HepG2 (cell line): ENCODE measurements at regions not wholly inside any gene's neighbourhood (a gene's known extent, or its start where the extent isn't known, plus 50 kb on each side); places are given as distances from the start of the nearest gene placed in this dataset.

Source experiments
- ATAC-seq: fragments of 200-7000 bp; cut with Tn5 transposase; 3 replicates; pipeline ENCODE4 v1.9.1; 2020; ENCODE audit warnings: mild to moderate bottlenecking, moderate library complexity
- BruUV-seq: library from RNA; stranded (reverse); fragments of 400-500 nt; replicated peaks from 2 replicates; lab custom pipeline; 2021; lab: Mats Ljungman, UMichigan
- CTCF ChIA-PET: fragments of 300-600 bp; formaldehyde crosslinking; extraction: SDS; loops from one replicate; lab custom pipeline; 2021; ENCODE audit warnings: low total read pairs, inconsistent platforms, low intra/inter-chr PET ratio; lab: Yijun Ruan, JAX
- POLR2A ChIA-PET: fragments of 350-600 bp; sonication (Branson Sonifier 250); formaldehyde crosslinking; loops from one replicate; lab custom pipeline; 2020; ENCODE audit warnings: antibody characterized with exemption, inconsistent platforms; lab: Yijun Ruan, JAX
- DNase-seq: peaks from one replicate; pipeline ENCODE4 v3.0.0-alpha.2; 2015; ENCODE audit warnings: low spot score
- FAIRE-seq: peaks from 3 replicates; lab custom pipeline; 2011; peaks lifted over from hg19 to GRCh38; lab: Jason Lieb, UNC
- H2AFZ ChIP-seq: one replicate; pipeline ENCODE4 v1.6.1; 2011; ENCODE audit warnings: low read length, inconsistent platforms
- H3K27ac ChIP-seq: fragments of 300-600 bp; 3 replicates; pipeline ENCODE4 v1.8.0; 2011; ENCODE audit warnings: mixed run types, mild to moderate bottlenecking, mixed read lengths, low read length, inconsistent platforms; ENCODE audit not compliant: insufficient read depth; ENCODE audit errors: extremely low read length
- H3K27me3 ChIP-seq, 2 experiments: fragments of 200-600 bp in 1 of 2; 2 replicates in 1 of 2; 3 replicates in 1 of 2; pipeline versions ENCODE4 v1.6.0 to v1.8.0; 2011; ENCODE audit warnings: low read length in 2 of 2, mild to moderate bottlenecking in 2 of 2, moderate library complexity in 2 of 2, inconsistent platforms in 1 of 2; ENCODE audit not compliant: insufficient read depth in 2 of 2, control insufficient read depth in 1 of 2
- H3K36me3 ChIP-seq, 2 experiments: fragments of 200-600 bp in 1 of 2; replicated peaks in 1 of 2; 2 replicates in 1 of 2; 3 replicates in 1 of 2; pipeline versions ENCODE4 v1.5.1 to v1.8.0; 2011; ENCODE audit warnings: low read length in 2 of 2, inconsistent platforms in 1 of 2; ENCODE audit not compliant: insufficient read depth in 2 of 2, control insufficient read depth in 1 of 2
- H3K4me1 ChIP-seq: 2 replicates; pipeline ENCODE4 v1.5.1; 2012; ENCODE audit warnings: low read length, inconsistent platforms; ENCODE audit not compliant: insufficient read depth
- H3K4me2 ChIP-seq: 2 replicates; pipeline ENCODE4 v1.6.0; 2011; ENCODE audit warnings: low read depth, low read length, inconsistent platforms
- H3K4me3 ChIP-seq, 3 experiments: fragments of 200-600 bp in 1 of 3; sonication (generic), shearing (Covaris generic) in 1 of 3; replicated peaks in 1 of 3; 2 replicates each; pipeline ENCODE4 v1.5.1; 2011 to 2016; ENCODE audit warnings: low read length in 3 of 3, inconsistent platforms in 2 of 3, low read depth in 2 of 3, mild to moderate bottlenecking in 2 of 3, control low read depth in 1 of 3, mixed read lengths in 1 of 3; ENCODE audit not compliant: insufficient read depth in 1 of 3
- H3K79me2 ChIP-seq: one replicate; pipeline ENCODE4 v1.6.1; 2011; ENCODE audit warnings: low read length, inconsistent platforms; ENCODE audit not compliant: insufficient read depth
- H3K9ac ChIP-seq: 2 replicates; pipeline ENCODE4 v1.6.0; 2011; ENCODE audit warnings: mild to moderate bottlenecking, low read depth, low read length, inconsistent platforms; ENCODE audit not compliant: insufficient read depth
- H3K9me3 ChIP-seq: 2 replicates; pipeline ENCODE4 v1.5.1; 2012; ENCODE audit warnings: mild to moderate bottlenecking, low read length
- H4K20me1 ChIP-seq: 2 replicates; pipeline ENCODE4 v1.6.0; 2011; ENCODE audit warnings: inconsistent platforms, mild to moderate bottlenecking, low read length, moderate library complexity; ENCODE audit not compliant: insufficient read depth
- HHEX ChIP-seq: IDR thresholded peaks from 2 replicates; pipeline ENCODE4 v1.6.1; 2016; ENCODE audit warnings: control low read depth
- IKZF4 ChIP-seq: sonication (generic); formaldehyde crosslinking; IDR thresholded peaks from 2 replicates; pipeline ENCODE4 v1.5.1; 2020; ENCODE audit warnings: borderline replicate concordance, mild to moderate bottlenecking, low read depth, missing genetic modification reagents; ENCODE audit errors: not compliant biosample characterization
- IKZF5 ChIP-seq: IDR thresholded peaks from 2 replicates; pipeline ENCODE4 v1.6.1; 2018; ENCODE audit warnings: missing genetic modification reagents, mild to moderate bottlenecking, missing compliant biosample characterization
- KLF15 ChIP-seq: sonication (generic); formaldehyde crosslinking; IDR thresholded peaks from 2 replicates; pipeline ENCODE4 v1.8.1; 2023; ENCODE audit warnings: borderline replicate concordance, mild to moderate bottlenecking, inconsistent platforms, missing genetic modification reagents, mixed read lengths
- PITX1 ChIP-seq: sonication (generic); formaldehyde crosslinking; IDR thresholded peaks from 2 replicates; pipeline ENCODE4 v1.5.1; 2020; ENCODE audit warnings: mild to moderate bottlenecking, missing genetic modification reagents
- POLR2AphosphoS5 ChIP-seq: IDR thresholded peaks from 2 replicates; pipeline ENCODE4 v1.6.1; 2012; ENCODE audit warnings: low read depth, low read length
- REPIN1 ChIP-seq: sonication (generic); formaldehyde crosslinking; IDR thresholded peaks from 2 replicates; pipeline ENCODE4 v1.8.0; 2022; ENCODE audit warnings: missing genetic modification reagents, low read depth, mild to moderate bottlenecking, borderline replicate concordance
- TCF7 ChIP-seq: sonication (generic); IDR thresholded peaks from 2 replicates; pipeline ENCODE4 v1.6.1; 2016; ENCODE audit warnings: antibody characterized with exemption, low read depth
- U2AF1 ChIP-seq: fragments of 200-400 bp; formaldehyde crosslinking; optimal IDR thresholded peaks from 2 replicates; pipeline ENCODE3; 2017; ENCODE audit warnings: mild to moderate bottlenecking, low read depth, low read length
- ZFP41 ChIP-seq: sonication (generic); formaldehyde crosslinking; IDR thresholded peaks from 2 replicates; pipeline ENCODE4 v1.4.0; 2020; ENCODE audit warnings: mild to moderate bottlenecking, missing genetic modification reagents, borderline replicate concordance
- ZFX ChIP-seq: sonication (generic); formaldehyde crosslinking; IDR thresholded peaks from 2 replicates; pipeline ENCODE4 v1.4.0; 2020; ENCODE audit warnings: mild to moderate bottlenecking, low read depth, missing genetic modification reagents, moderate library complexity
- ZNF121 ChIP-seq: sonication (generic); formaldehyde crosslinking; IDR thresholded peaks from 2 replicates; pipeline ENCODE4 v1.5.0; 2020; ENCODE audit warnings: mild to moderate bottlenecking, missing genetic modification reagents
- ZNF205 ChIP-seq: IDR thresholded peaks from 2 replicates; pipeline ENCODE4 v1.6.1; 2018; ENCODE audit warnings: missing biosample characterization, missing genetic modification reagents
- ZNF337 ChIP-seq: sonication (generic); formaldehyde crosslinking; IDR thresholded peaks from 2 replicates; pipeline ENCODE4 v1.5.1; 2020; ENCODE audit warnings: missing genetic modification reagents, low read depth, mild to moderate bottlenecking, borderline replicate concordance
- ZNF354B ChIP-seq: sonication (generic); formaldehyde crosslinking; IDR thresholded peaks from 2 replicates; pipeline ENCODE4 v1.8.0; 2022; ENCODE audit warnings: mild to moderate bottlenecking, missing genetic modification reagents
- ZNF652 ChIP-seq: IDR thresholded peaks from 2 replicates; pipeline ENCODE4 v1.6.1; 2016; ENCODE audit warnings: low read depth, borderline replicate concordance
- ZNF768 ChIP-seq: sonication (generic); formaldehyde crosslinking; IDR thresholded peaks from 2 replicates; pipeline ENCODE4 v1.4.0; 2020; ENCODE audit warnings: missing genetic modification reagents
- ZNF839 ChIP-seq: sonication (generic); formaldehyde crosslinking; IDR thresholded peaks from 2 replicates; pipeline ENCODE4 v1.4.0; 2020; ENCODE audit warnings: missing genetic modification reagents, mild to moderate bottlenecking, borderline replicate concordance
- WGBS: methylation state at CpG from one replicate; pipeline ENCODE4 v1.1.6; 2017; ENCODE audit warnings: low lambda C conversion rate; 5-methylcytosine and 5-hydroxymethylcytosine counted together
- in situ Hi-C: cut with HindIII; loops from 2 replicates; pipeline ENCODE4 v1.10.0; 2017; ENCODE audit warnings: low pct_unique_long_range_greater_than_20kb; ENCODE audit not compliant: extremely low pct_ligation_motif_present
- intact Hi-C: fragments of 100-400 bp; cut with micrococcal nuclease; formaldehyde crosslinking; loops from one replicate; pipeline ENCODE4 v1.10.0; 2022; ENCODE audit not compliant: unreplicated experiment
- TF ChIP-seq, protein P1 (sequence below): sonication (generic); formaldehyde crosslinking; conservative IDR thresholded peaks from 2 replicates; pipeline ENCODE4 v1.4.0; 2020; ENCODE audit warnings: missing genetic modification reagents

- FAIRE-seq: no peak
- peaks cover 0 to 11% of the 10 kb centered on the region in 2 experiments; a peak in 1 of 5 replicates for H3K27me3 ChIP-seq
- TF ChIP-seq HHEX (CRISPR knock-in tag): no peak
- no peaks in the 10 kb centered on the region for H3K79me2 ChIP-seq
- no peaks in the 10 kb centered on the region for H4K20me1 ChIP-seq
- no TSS peak for BruUV-seq
- H3K9me3 ChIP-seq: no peaks in the 10 kb centered on the region
- no peak overlapping the region for H3K4me2 ChIP-seq
- H2AFZ ChIP-seq: no peak overlapping the region
- DNase-seq: no peak
- CTCF ChIA-PET: no interaction called here
- intact Hi-C loops: no loop called here
- 1% methylated on average over 4 of the region's 5 CpGs for WGBS
- POLR2A ChIA-PET: no interaction called here
- in situ Hi-C loops: no loop called here
- H3K4me1 ChIP-seq: no peaks in the 10 kb centered on the region
- H3K9ac ChIP-seq: no peak overlapping the region
- no peaks in the 10 kb centered on the region for H3K36me3 ChIP-seq
- no peak for ATAC-seq
- H3K4me3 ChIP-seq: no peak overlapping the region
- H3K27ac ChIP-seq: no peak overlapping the region
These were observed 335.4 kb upstream of the PFKP start for GRCh38 chr10:2731940-2732339.

DNA sequence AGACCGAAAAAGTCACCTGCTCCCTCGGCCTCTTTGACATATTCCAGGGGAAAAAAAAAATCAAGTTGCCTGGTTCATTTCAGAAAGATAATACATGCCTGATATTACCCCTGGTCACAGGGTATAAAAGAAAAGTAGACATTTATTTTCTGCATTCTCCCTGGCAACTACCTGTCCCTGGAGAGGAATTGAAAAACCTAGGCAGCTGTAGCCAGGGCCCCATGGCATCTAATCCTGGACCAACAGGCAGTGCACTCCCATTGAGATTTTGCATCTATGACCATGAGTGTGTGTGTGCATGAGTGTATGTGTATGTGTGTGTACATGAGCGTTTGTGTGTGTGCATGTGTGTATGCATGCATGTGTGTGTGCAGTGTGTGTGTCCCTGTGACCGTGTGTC, 338.2 kb upstream of the PFKP start:
- 1% methylated on average over 4 of the region's 4 CpGs for WGBS
- Histone ChIP-seq H3K9ac (no peak overlapping the region), H3K4me1 (no peaks in the 10 kb centered on the region), H2AFZ (no peak overlapping the region), H3K36me3 (no peaks in the 10 kb centered on the region), H3K79me2 (no peaks in the 10 kb centered on the region), H4K20me1 (no peaks in the 10 kb centered on the region), H3K4me2 (no peak overlapping the region), H3K9me3 (no peaks in the 10 kb centered on the region), H3K4me3 (no peak overlapping the region), H3K27me3 (peaks cover 0 to 4% of the 10 kb centered on the region in 2 experiments; a peak in 1 of 5 replicates), H3K27ac (no peak overlapping the region)
- ChIA-PET CTCF (no interaction called here), POLR2A (no interaction called here)
- no peak for FAIRE-seq
- ATAC-seq: no peak
- in situ Hi-C loops: no loop called here
- DNase-seq: no peak
- intact Hi-C loops: no loop called here
- BruUV-seq: no TSS peak
- TF ChIP-seq IKZF4 (CRISPR knock-in tag) (no peak), U2AF1 (no peak), ZNF354B (no peak), ZNF337 (CRISPR knock-in tag) (no peak), POLR2AphosphoS5 (no peak), ZNF121 (CRISPR knock-in tag) (no peak), ZFP41 (CRISPR knock-in tag) (no peak), REPIN1 (CRISPR knock-in tag) (no peak), IKZF5 (no peak), ZNF652 (CRISPR knock-in tag) (no peak), ZNF205 (no peak), TCF7 (no peak), ZNF839 (no peak), ZNF768 (CRISPR knock-in tag) (no peak), PITX1 (CRISPR knock-in tag) (no peak), ZFX (no peak), KLF15 (CRISPR knock-in tag) (no peak)
- TF ChIP-seq, protein P1, sequence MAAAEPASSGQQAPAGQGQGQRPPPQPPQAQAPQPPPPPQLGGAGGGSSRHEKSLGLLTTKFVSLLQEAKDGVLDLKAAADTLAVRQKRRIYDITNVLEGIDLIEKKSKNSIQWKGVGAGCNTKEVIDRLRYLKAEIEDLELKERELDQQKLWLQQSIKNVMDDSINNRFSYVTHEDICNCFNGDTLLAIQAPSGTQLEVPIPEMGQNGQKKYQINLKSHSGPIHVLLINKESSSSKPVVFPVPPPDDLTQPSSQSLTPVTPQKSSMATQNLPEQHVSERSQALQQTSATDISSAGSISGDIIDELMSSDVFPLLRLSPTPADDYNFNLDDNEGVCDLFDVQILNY (CRISPR knock-in tag): no peak
